ENCODE measurements at regions not wholly inside any gene's neighbourhood (a gene's known extent, or its start where the extent isn't known, plus 50 kb on each side); places are given as distances from the start of the nearest gene placed in this dataset.

DNA sequence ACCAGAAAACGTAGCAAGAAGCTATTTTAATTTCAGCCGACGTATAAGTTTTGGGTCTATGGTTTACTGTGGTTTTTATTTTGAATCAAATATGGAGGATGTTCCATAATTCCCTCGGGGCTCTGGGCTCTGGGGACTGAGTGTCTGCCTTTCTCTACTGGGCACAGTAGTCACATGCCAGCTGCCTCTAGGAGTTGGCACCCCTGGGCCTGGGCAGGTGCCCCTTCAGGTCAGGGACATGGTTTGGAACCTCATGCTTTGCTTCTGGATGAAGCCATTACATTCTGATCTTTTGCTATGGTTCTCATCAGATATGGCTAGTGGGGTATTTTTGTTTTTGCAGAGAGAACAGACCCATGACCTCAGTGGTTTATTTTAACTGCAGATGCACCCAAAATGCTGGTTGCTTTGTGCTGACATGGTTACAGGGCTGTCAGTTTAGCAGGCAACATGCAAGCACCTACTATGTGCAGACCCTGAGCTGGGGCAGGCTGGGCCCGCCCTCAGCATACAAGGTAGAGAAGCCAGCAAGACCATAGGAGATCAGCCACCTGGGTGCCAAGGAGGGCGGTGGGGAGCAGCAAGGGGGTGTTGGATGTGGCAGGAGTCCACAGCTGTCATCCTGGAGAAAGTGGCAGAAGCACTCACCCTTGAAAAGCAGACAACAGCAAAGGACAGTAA, 54.5 kb upstream of the PSD2 start:
- no peak for TF ChIP-seq CTCF (conservative IDR thresholded peaks at IDR 0.05; ENCODE audit: low read length)
- TF ChIP-seq EZH2phosphoT487 (IDR thresholded peaks at IDR 0.05; ENCODE audit: borderline replicate concordance) = no peak

Data from Loucy (cell line).